ENCODE measurements at regions not wholly inside any gene's neighbourhood (a gene's known extent, or its start where the extent isn't known, plus 50 kb on each side); places are given as distances from the start of the nearest gene placed in this dataset.

- TF ChIP-seq POLR2AphosphoS5 (IDR thresholded peaks at IDR 0.05; ENCODE audit: low read depth, low read length) (no peak), FOXP2 (optimal IDR thresholded peaks at IDR 0.05; ENCODE audit: borderline replicate concordance, extremely low read depth, extremely low read length, insufficient read depth) (no peak), TAF1 (IDR thresholded peaks at IDR 0.05; ENCODE audit: borderline replicate concordance, insufficient read depth, low read length) (no peak), SIN3A (IDR thresholded peaks at IDR 0.05; ENCODE audit: borderline replicate concordance, insufficient read depth, low read length) (no peak), REST (IDR thresholded peaks at IDR 0.05; ENCODE audit: insufficient read depth in 1 of 2, low read depth in 2 of 2, low read length in 2 of 2) (no peak)
Measured at GRCh38 chr11:92149996-92150395, 74.6 kb upstream of the FAT3 start.

GRCh38 chr11:92141725-92142124, 82.9 kb upstream of the FAT3 start:
- TF ChIP-seq POLR2AphosphoS5 (IDR thresholded peaks at IDR 0.05; ENCODE audit: low read depth, low read length) (no peak), TAF1 (IDR thresholded peaks at IDR 0.05; ENCODE audit: borderline replicate concordance, insufficient read depth, low read length) (no peak), REST (IDR thresholded peaks at IDR 0.05; ENCODE audit: insufficient read depth in 1 of 2, low read depth in 2 of 2, low read length in 2 of 2) (no peak), FOXP2 (optimal IDR thresholded peaks at IDR 0.05; ENCODE audit: borderline replicate concordance, extremely low read depth, extremely low read length, insufficient read depth) (no peak), SIN3A (IDR thresholded peaks at IDR 0.05; ENCODE audit: borderline replicate concordance, insufficient read depth, low read length) (no peak)

- TF ChIP-seq REST (IDR thresholded peaks at IDR 0.05; ENCODE audit: insufficient read depth in 1 of 2, low read depth in 2 of 2, low read length in 2 of 2) (no peak), FOXP2 (optimal IDR thresholded peaks at IDR 0.05; ENCODE audit: borderline replicate concordance, extremely low read depth, extremely low read length, insufficient read depth) (no peak), TAF1 (IDR thresholded peaks at IDR 0.05; ENCODE audit: borderline replicate concordance, insufficient read depth, low read length) (no peak), POLR2AphosphoS5 (IDR thresholded peaks at IDR 0.05; ENCODE audit: low read depth, low read length) (no peak), SIN3A (IDR thresholded peaks at IDR 0.05; ENCODE audit: borderline replicate concordance, insufficient read depth, low read length) (no peak)
Measured at GRCh38 chr11:92141159-92141558, 83.5 kb upstream of the FAT3 start.

- TF ChIP-seq SIN3A (IDR thresholded peaks at IDR 0.05; ENCODE audit: borderline replicate concordance, insufficient read depth, low read length), result no peak
- no peak for TF ChIP-seq POLR2AphosphoS5 (IDR thresholded peaks at IDR 0.05; ENCODE audit: low read depth, low read length)
- TF ChIP-seq FOXP2 (optimal IDR thresholded peaks at IDR 0.05; ENCODE audit: borderline replicate concordance, extremely low read depth, extremely low read length, insufficient read depth), result no peak
- TF ChIP-seq REST (IDR thresholded peaks at IDR 0.05; ENCODE audit: insufficient read depth in 1 of 2, low read depth in 2 of 2, low read length in 2 of 2), result no peak
- TF ChIP-seq TAF1 (IDR thresholded peaks at IDR 0.05; ENCODE audit: borderline replicate concordance, insufficient read depth, low read length), result no peak
Measured at GRCh38 chr11:92140021-92140420, 84.6 kb upstream of the FAT3 start.

- TF ChIP-seq POLR2AphosphoS5 (IDR thresholded peaks at IDR 0.05; ENCODE audit: low read depth, low read length) (no peak), TAF1 (IDR thresholded peaks at IDR 0.05; ENCODE audit: borderline replicate concordance, insufficient read depth, low read length) (no peak), REST (IDR thresholded peaks at IDR 0.05; ENCODE audit: insufficient read depth in 1 of 2, low read depth in 2 of 2, low read length in 2 of 2) (no peak), SIN3A (IDR thresholded peaks at IDR 0.05; ENCODE audit: borderline replicate concordance, insufficient read depth, low read length) (no peak), FOXP2 (optimal IDR thresholded peaks at IDR 0.05; ENCODE audit: borderline replicate concordance, extremely low read depth, extremely low read length, insufficient read depth) (no peak)
Measured at GRCh38 chr11:92138296-92138695, 86.3 kb upstream of the FAT3 start.
